Hepatocyte (in vitro differentiated cells): ENCODE measurements at regions not wholly inside any gene's neighbourhood (a gene's known extent, or its start where the extent isn't known, plus 50 kb on each side); places are given as distances from the start of the nearest gene placed in this dataset.

Experiments used
- CTCF ChIP-seq: fragments of 200-600 bp; sonication (generic); IDR thresholded peaks from 2 replicates; pipeline ENCODE4 v1.5.1; 2016; ENCODE audit warnings: antibody characterized with exemption, mild to moderate bottlenecking; ENCODE audit not compliant: poor library complexity
- EZH2 ChIP-seq: fragments of 200-600 bp; sonication (generic); IDR thresholded peaks from 2 replicates; pipeline ENCODE4 v1.6.1; 2016; ENCODE audit warnings: antibody characterized with exemption, mild to moderate bottlenecking, borderline replicate concordance
- EZH2phosphoT487 ChIP-seq: fragments of 200-600 bp; sonication (generic); IDR thresholded peaks from one replicate; pipeline ENCODE4 v1.6.1; 2018; ENCODE audit warnings: antibody characterized with exemption, mild to moderate bottlenecking, low read depth, moderate library complexity; ENCODE audit not compliant: unreplicated experiment, severe bottlenecking

GRCh38 chr18:60466677-60467076 is 94.1 kb upstream of the MC4R start:
- no peak for TF ChIP-seq CTCF
- no peak for TF ChIP-seq EZH2phosphoT487
- no peak for TF ChIP-seq EZH2
